ENCODE measurements at regions not wholly inside any gene's neighbourhood (a gene's known extent, or its start where the extent isn't known, plus 50 kb on each side); places are given as distances from the start of the nearest gene placed in this dataset.
"Not testable (repeated sequence)": the region's sequence is repeated elsewhere in the genome, so short reads cannot be mapped to it uniquely, and the experiment has no call there.

GRCh38 chr21:10418250-10419048 is 102.9 kb upstream of the TPTE start:
- H3K4me1 ChIP-seq (ENCODE audit: control extremely low read depth in 1 of 4, control insufficient read depth in 4 of 4, insufficient read depth in 4 of 4, low read length in 3 of 4); H3K36me3 ChIP-seq (ENCODE audit: control insufficient read depth in 4 of 4, insufficient read depth in 4 of 4, low read length in 3 of 4); POLR2A ChIA-PET; H3K27me3 ChIP-seq (replicated peaks in 2 of 5; ENCODE audit: control insufficient read depth in 4 of 5, insufficient read depth in 5 of 5, low read length in 4 of 5); H3K4me3 ChIP-seq (ENCODE audit: control insufficient read depth in 1 of 7, extremely low read depth in 1 of 7, insufficient read depth in 4 of 7, low read depth in 2 of 7, low read length in 6 of 7); DNase-seq; CTCF ChIA-PET; H3K27ac ChIP-seq (ENCODE audit: insufficient read depth in 1 of 2, low read depth in 1 of 2, low read length in 2 of 2, poor library complexity in 1 of 2, severe bottlenecking in 2 of 2): not testable (repeated sequence)
- WGBS (ENCODE audit: insufficient coverage), result 73% methylated on average over 3 of the region's 4 CpGs
- H3K9me3 ChIP-seq (ENCODE audit: control extremely low read depth in 1 of 5, control insufficient read depth in 4 of 5, insufficient read depth in 2 of 5, low read depth in 1 of 5, low read length in 4 of 5), result peaks cover 0 to 50% (median 20%) of the 10 kb centered on the region in 5 experiments

- H3K27ac ChIP-seq (ENCODE audit: insufficient read depth in 1 of 2, low read depth in 1 of 2, low read length in 2 of 2, poor library complexity in 1 of 2, severe bottlenecking in 2 of 2); H3K4me3 ChIP-seq (ENCODE audit: control insufficient read depth in 1 of 7, extremely low read depth in 1 of 7, insufficient read depth in 4 of 7, low read depth in 2 of 7, low read length in 6 of 7); DNase-seq; H3K27me3 ChIP-seq (replicated peaks in 2 of 5; ENCODE audit: control insufficient read depth in 4 of 5, insufficient read depth in 5 of 5, low read length in 4 of 5); POLR2A ChIA-PET; H3K4me1 ChIP-seq (ENCODE audit: control extremely low read depth in 1 of 4, control insufficient read depth in 4 of 4, insufficient read depth in 4 of 4, low read length in 3 of 4); CTCF ChIA-PET; H3K36me3 ChIP-seq (ENCODE audit: control insufficient read depth in 4 of 4, insufficient read depth in 4 of 4, low read length in 3 of 4): not testable (repeated sequence)
- WGBS (ENCODE audit: insufficient coverage), result 74% methylated on average over 4 of the region's 4 CpGs
- H3K9me3 ChIP-seq (ENCODE audit: control extremely low read depth in 1 of 5, control insufficient read depth in 4 of 5, insufficient read depth in 2 of 5, low read depth in 1 of 5, low read length in 4 of 5), result peaks cover 0 to 38% (median 18%) of the 10 kb centered on the region in 5 experiments
These were observed 100.2 kb upstream of the TPTE start for GRCh38 chr21:10421199-10421598.

GRCh38 chr21:10421601-10422000 is 99.8 kb upstream of the TPTE start:
- H3K9me3 ChIP-seq (ENCODE audit: control extremely low read depth in 1 of 5, control insufficient read depth in 4 of 5, insufficient read depth in 2 of 5, low read depth in 1 of 5, low read length in 4 of 5), result peaks cover 0 to 37% (median 16%) of the 10 kb centered on the region in 5 experiments
- H3K36me3 ChIP-seq (ENCODE audit: control insufficient read depth in 4 of 4, insufficient read depth in 4 of 4, low read length in 3 of 4); H3K4me1 ChIP-seq (ENCODE audit: control extremely low read depth in 1 of 4, control insufficient read depth in 4 of 4, insufficient read depth in 4 of 4, low read length in 3 of 4); DNase-seq; POLR2A ChIA-PET; H3K27me3 ChIP-seq (replicated peaks in 2 of 5; ENCODE audit: control insufficient read depth in 4 of 5, insufficient read depth in 5 of 5, low read length in 4 of 5); H3K4me3 ChIP-seq (ENCODE audit: control insufficient read depth in 1 of 7, extremely low read depth in 1 of 7, insufficient read depth in 4 of 7, low read depth in 2 of 7, low read length in 6 of 7); H3K27ac ChIP-seq (ENCODE audit: insufficient read depth in 1 of 2, low read depth in 1 of 2, low read length in 2 of 2, poor library complexity in 1 of 2, severe bottlenecking in 2 of 2); CTCF ChIA-PET: not testable (repeated sequence)
- 62% methylated on average over 2 of the region's 2 CpGs for WGBS (ENCODE audit: insufficient coverage)

- H3K36me3 ChIP-seq (ENCODE audit: control insufficient read depth in 4 of 4, insufficient read depth in 4 of 4, low read length in 3 of 4); H3K27ac ChIP-seq (ENCODE audit: insufficient read depth in 1 of 2, low read depth in 1 of 2, low read length in 2 of 2, poor library complexity in 1 of 2, severe bottlenecking in 2 of 2); DNase-seq; CTCF ChIA-PET; H3K27me3 ChIP-seq (replicated peaks in 2 of 5; ENCODE audit: control insufficient read depth in 4 of 5, insufficient read depth in 5 of 5, low read length in 4 of 5); H3K4me1 ChIP-seq (ENCODE audit: control extremely low read depth in 1 of 4, control insufficient read depth in 4 of 4, insufficient read depth in 4 of 4, low read length in 3 of 4); POLR2A ChIA-PET; H3K4me3 ChIP-seq (ENCODE audit: control insufficient read depth in 1 of 7, extremely low read depth in 1 of 7, insufficient read depth in 4 of 7, low read depth in 2 of 7, low read length in 6 of 7): not testable (repeated sequence)
- 65% methylated on average over 3 of the region's 4 CpGs for whole genome bisulfite sequencing (ENCODE audit: insufficient coverage)
- peaks cover 1 to 33% (median 14%) of the 10 kb centered on the region in 5 experiments for H3K9me3 ChIP-seq (ENCODE audit: control extremely low read depth in 1 of 5, control insufficient read depth in 4 of 5, insufficient read depth in 2 of 5, low read depth in 1 of 5, low read length in 4 of 5)
These were observed 97.1 kb upstream of the TPTE start for GRCh38 chr21:10424097-10424886.

GRCh38 chr21:10424887-10425145 is 96.6 kb upstream of the TPTE start:
- H3K27ac ChIP-seq (ENCODE audit: insufficient read depth in 1 of 2, low read depth in 1 of 2, low read length in 2 of 2, poor library complexity in 1 of 2, severe bottlenecking in 2 of 2); H3K4me1 ChIP-seq (ENCODE audit: control extremely low read depth in 1 of 4, control insufficient read depth in 4 of 4, insufficient read depth in 4 of 4, low read length in 3 of 4); CTCF ChIA-PET; H3K36me3 ChIP-seq (ENCODE audit: control insufficient read depth in 4 of 4, insufficient read depth in 4 of 4, low read length in 3 of 4); POLR2A ChIA-PET; H3K27me3 ChIP-seq (replicated peaks in 2 of 5; ENCODE audit: control insufficient read depth in 4 of 5, insufficient read depth in 5 of 5, low read length in 4 of 5); H3K4me3 ChIP-seq (ENCODE audit: control insufficient read depth in 1 of 7, extremely low read depth in 1 of 7, insufficient read depth in 4 of 7, low read depth in 2 of 7, low read length in 6 of 7); DNase-seq: not testable (repeated sequence)
- no CpG with 5 or more reads among the region's 2 CpGs for WGBS (ENCODE audit: insufficient coverage)
- peaks cover 1 to 30% (median 14%) of the 10 kb centered on the region in 5 experiments for H3K9me3 ChIP-seq (ENCODE audit: control extremely low read depth in 1 of 5, control insufficient read depth in 4 of 5, insufficient read depth in 2 of 5, low read depth in 1 of 5, low read length in 4 of 5)

GRCh38 chr21:10425856-10426255 is 95.5 kb upstream of the TPTE start:
- no peak overlapping the region for H3K4me3 ChIP-seq (ENCODE audit: control insufficient read depth in 1 of 7, extremely low read depth in 1 of 7, insufficient read depth in 4 of 7, low read depth in 2 of 7, low read length in 6 of 7)

GRCh38 chr21:10426812-10427211 is 94.6 kb upstream of the TPTE start:
- POLR2A ChIA-PET; H3K4me3 ChIP-seq (ENCODE audit: control insufficient read depth in 1 of 7, extremely low read depth in 1 of 7, insufficient read depth in 4 of 7, low read depth in 2 of 7, low read length in 6 of 7); H3K27me3 ChIP-seq (replicated peaks in 2 of 5; ENCODE audit: control insufficient read depth in 4 of 5, insufficient read depth in 5 of 5, low read length in 4 of 5); H3K4me1 ChIP-seq (ENCODE audit: control extremely low read depth in 1 of 4, control insufficient read depth in 4 of 4, insufficient read depth in 4 of 4, low read length in 3 of 4); H3K36me3 ChIP-seq (ENCODE audit: control insufficient read depth in 4 of 4, insufficient read depth in 4 of 4, low read length in 3 of 4); CTCF ChIA-PET; H3K27ac ChIP-seq (ENCODE audit: insufficient read depth in 1 of 2, low read depth in 1 of 2, low read length in 2 of 2, poor library complexity in 1 of 2, severe bottlenecking in 2 of 2); DNase-seq: not testable (repeated sequence)
- no CpG with 5 or more reads among the region's 2 CpGs for WGBS (ENCODE audit: insufficient coverage)
- H3K9me3 ChIP-seq (ENCODE audit: control extremely low read depth in 1 of 5, control insufficient read depth in 4 of 5, insufficient read depth in 2 of 5, low read depth in 1 of 5, low read length in 4 of 5), result peaks cover 1 to 32% (median 16%) of the 10 kb centered on the region in 5 experiments

More at GRCh38 chr21:10425856-10426255, 95.5 kb upstream of the TPTE start:
- no peaks in the 10 kb centered on the region for H3K36me3 ChIP-seq (ENCODE audit: control insufficient read depth in 4 of 4, insufficient read depth in 4 of 4, low read length in 3 of 4)
- peaks cover 1 to 28% (median 12%) of the 10 kb centered on the region in 5 experiments for H3K9me3 ChIP-seq (ENCODE audit: control extremely low read depth in 1 of 5, control insufficient read depth in 4 of 5, insufficient read depth in 2 of 5, low read depth in 1 of 5, low read length in 4 of 5)
- WGBS (ENCODE audit: insufficient coverage), result 79% methylated on average over 3 of the region's 3 CpGs
- ChIA-PET POLR2A (no interaction called here), CTCF (no interaction called here)
- no peak overlapping the region for H3K27ac ChIP-seq (ENCODE audit: insufficient read depth in 1 of 2, low read depth in 1 of 2, low read length in 2 of 2, poor library complexity in 1 of 2, severe bottlenecking in 2 of 2)
- no peak for DNase-seq
- no peaks in the 10 kb centered on the region for H3K4me1 ChIP-seq (ENCODE audit: control extremely low read depth in 1 of 4, control insufficient read depth in 4 of 4, insufficient read depth in 4 of 4, low read length in 3 of 4)
- no peaks in the 10 kb centered on the region for H3K27me3 ChIP-seq (replicated peaks in 2 of 5; ENCODE audit: control insufficient read depth in 4 of 5, insufficient read depth in 5 of 5, low read length in 4 of 5)

All from common myeloid progenitor, CD34-positive (primary cell).